ENCODE measurements at regions not wholly inside any gene's neighbourhood (a gene's known extent, or its start where the extent isn't known, plus 50 kb on each side); places are given as distances from the start of the nearest gene placed in this dataset.

- TF ChIP-seq Cebpa-rat (IDR thresholded peaks at IDR 0.05): no peak
- Histone ChIP-seq H3K27me3 (no peaks in the 10 kb centered on the region), H3K4me2 (no peak overlapping the region)
These were observed 142.5 kb upstream of the L3MBTL4 start for GRCh38 chr18:6557057-6557769.

GRCh38 chr18:6557770-6558248 lies 143.1 kb upstream of the L3MBTL4 start:
- Histone ChIP-seq H4K20me1 (no peaks in the 10 kb centered on the region), H3K9ac (no peak overlapping the region), H3K4me1 (no peaks in the 10 kb centered on the region), H3K4me3 (no peak overlapping the region), H3K27me3 (no peaks in the 10 kb centered on the region), H3K4me2 (no peak overlapping the region), H3K9me3 (no peaks in the 10 kb centered on the region), H3K36me3 (no peaks in the 10 kb centered on the region), H3K27ac (no peak overlapping the region)
- no peak for TF ChIP-seq Cebpa-rat (IDR thresholded peaks at IDR 0.05)

More at GRCh38 chr18:6557057-6557769, 142.5 kb upstream of the L3MBTL4 start:
- Histone ChIP-seq H3K9ac (no peak overlapping the region), H4K20me1 (no peaks in the 10 kb centered on the region), H3K27ac (no peak overlapping the region), H3K4me3 (no peak overlapping the region), H3K9me3 (no peaks in the 10 kb centered on the region), H3K36me3 (no peaks in the 10 kb centered on the region), H3K4me1 (no peaks in the 10 kb centered on the region)

GRCh38 chr18:6558446-6559156 lies 143.9 kb upstream of the L3MBTL4 start:
- H3K4me2 ChIP-seq: no peak overlapping the region
- no peak overlapping the region for H3K27ac ChIP-seq
- H3K4me1 ChIP-seq: no peaks in the 10 kb centered on the region
- H3K9me3 ChIP-seq: no peaks in the 10 kb centered on the region
- H3K36me3 ChIP-seq: no peaks in the 10 kb centered on the region
- H3K9ac ChIP-seq: no peak overlapping the region
- no peaks in the 10 kb centered on the region for H3K27me3 ChIP-seq
- no peaks in the 10 kb centered on the region for H4K20me1 ChIP-seq
- no peak overlapping the region for H3K4me3 ChIP-seq
- no peak for TF ChIP-seq Cebpa-rat (IDR thresholded peaks at IDR 0.05)

- no peaks in the 10 kb centered on the region for H3K4me1 ChIP-seq
- H3K27me3 ChIP-seq: no peaks in the 10 kb centered on the region
- H3K4me3 ChIP-seq: no peak overlapping the region
- H3K27ac ChIP-seq: no peak overlapping the region
- no peaks in the 10 kb centered on the region for H3K36me3 ChIP-seq
- H3K9me3 ChIP-seq: no peaks in the 10 kb centered on the region
- H3K9ac ChIP-seq: no peak overlapping the region
- no peak overlapping the region for H3K4me2 ChIP-seq
- TF ChIP-seq Cebpa-rat (IDR thresholded peaks at IDR 0.05): no peak
- no peaks in the 10 kb centered on the region for H4K20me1 ChIP-seq
These were observed 144.6 kb upstream of the L3MBTL4 start for GRCh38 chr18:6559296-6559695.

GRCh38 chr18:6561016-6561415 lies 146.3 kb upstream of the L3MBTL4 start:
- H3K4me3 ChIP-seq: no peak overlapping the region
- H3K9me3 ChIP-seq: no peaks in the 10 kb centered on the region
- no peak for TF ChIP-seq Cebpa-rat (IDR thresholded peaks at IDR 0.05)
- H3K9ac ChIP-seq: no peak overlapping the region
- no peaks in the 10 kb centered on the region for H3K4me1 ChIP-seq
- no peaks in the 10 kb centered on the region for H3K27me3 ChIP-seq
- H4K20me1 ChIP-seq: no peaks in the 10 kb centered on the region
- H3K36me3 ChIP-seq: no peaks in the 10 kb centered on the region
- no peak overlapping the region for H3K4me2 ChIP-seq
- H3K27ac ChIP-seq: no peak overlapping the region

GRCh38 chr18:6561420-6561861 lies 146.7 kb upstream of the L3MBTL4 start:
- no peaks in the 10 kb centered on the region for H3K36me3 ChIP-seq

GRCh38 chr18:6561862-6562291 lies 147.2 kb upstream of the L3MBTL4 start:
- Histone ChIP-seq H3K4me1 (no peaks in the 10 kb centered on the region), H3K9ac (no peak overlapping the region), H4K20me1 (no peaks in the 10 kb centered on the region), H3K36me3 (no peaks in the 10 kb centered on the region), H3K4me2 (no peak overlapping the region), H3K27ac (no peak overlapping the region), H3K27me3 (no peaks in the 10 kb centered on the region), H3K9me3 (no peaks in the 10 kb centered on the region), H3K4me3 (no peak overlapping the region)
- TF ChIP-seq Cebpa-rat (IDR thresholded peaks at IDR 0.05): no peak

More at GRCh38 chr18:6561420-6561861, 146.7 kb upstream of the L3MBTL4 start:
- Histone ChIP-seq H3K9ac (no peak overlapping the region), H3K4me2 (no peak overlapping the region), H4K20me1 (no peaks in the 10 kb centered on the region), H3K4me3 (no peak overlapping the region), H3K4me1 (no peaks in the 10 kb centered on the region), H3K27ac (no peak overlapping the region), H3K9me3 (no peaks in the 10 kb centered on the region), H3K27me3 (no peaks in the 10 kb centered on the region)
- TF ChIP-seq Cebpa-rat (IDR thresholded peaks at IDR 0.05): no peak

- Histone ChIP-seq H3K36me3 (no peaks in the 10 kb centered on the region), H3K9me3 (no peaks in the 10 kb centered on the region), H3K4me3 (no peak overlapping the region), H3K4me2 (no peak overlapping the region), H3K9ac (no peak overlapping the region), H4K20me1 (no peaks in the 10 kb centered on the region), H3K27me3 (no peaks in the 10 kb centered on the region), H3K27ac (no peak overlapping the region), H3K4me1 (no peaks in the 10 kb centered on the region)
- TF ChIP-seq Cebpa-rat (IDR thresholded peaks at IDR 0.05): no peak
These were observed 149.2 kb upstream of the L3MBTL4 start for GRCh38 chr18:6563896-6564295.

GRCh38 chr18:6564950-6565814 lies 150.5 kb upstream of the L3MBTL4 start:
- no peaks in the 10 kb centered on the region for H4K20me1 ChIP-seq
- TF ChIP-seq Cebpa-rat (IDR thresholded peaks at IDR 0.05): no peak
- H3K27me3 ChIP-seq: no peaks in the 10 kb centered on the region
- H3K36me3 ChIP-seq: no peaks in the 10 kb centered on the region
- no peak overlapping the region for H3K4me2 ChIP-seq
- no peak overlapping the region for H3K9ac ChIP-seq
- no peak overlapping the region for H3K4me3 ChIP-seq
- no peak overlapping the region for H3K27ac ChIP-seq
- no peaks in the 10 kb centered on the region for H3K9me3 ChIP-seq
- no peaks in the 10 kb centered on the region for H3K4me1 ChIP-seq

GRCh38 chr18:6565815-6566081 lies 151.0 kb upstream of the L3MBTL4 start:
- Histone ChIP-seq H3K9ac (no peak overlapping the region), H3K27ac (no peak overlapping the region), H3K4me2 (no peak overlapping the region), H3K4me3 (no peak overlapping the region), H3K9me3 (no peaks in the 10 kb centered on the region), H3K4me1 (no peaks in the 10 kb centered on the region), H3K36me3 (no peaks in the 10 kb centered on the region), H4K20me1 (no peaks in the 10 kb centered on the region), H3K27me3 (no peaks in the 10 kb centered on the region)
- no peak for TF ChIP-seq Cebpa-rat (IDR thresholded peaks at IDR 0.05)

Data from BLaER1 (cell line).